SU-DHL-6 (cell line): ENCODE measurements at regions not wholly inside any gene's neighbourhood (a gene's known extent, or its start where the extent isn't known, plus 50 kb on each side); places are given as distances from the start of the nearest gene placed in this dataset.

ENCODE experiments used
- EZH2phosphoT487 ChIP-seq: fragments of 200-600 bp; sonication (generic), shearing (Covaris generic); conservative IDR thresholded peaks from 2 replicates; pipeline ENCODE4 v1.6.1; 2018; ENCODE audit warnings: mild to moderate bottlenecking, antibody characterized with exemption, low read length, moderate library complexity, mixed read lengths
- TF ChIP-seq, protein P1 (sequence below): fragments of 200-600 bp; sonication (generic); IDR thresholded peaks from one replicate; pipeline ENCODE4 v1.5.1; 2017; ENCODE audit warnings: antibody characterized with exemption, mild to moderate bottlenecking, low read length, moderate library complexity; ENCODE audit not compliant: insufficient read depth, poor library complexity, severe bottlenecking

GRCh38 chr14:54208751-54209150 lies 188.1 kb upstream of the CDKN3 start:
- TF ChIP-seq, protein P1, sequence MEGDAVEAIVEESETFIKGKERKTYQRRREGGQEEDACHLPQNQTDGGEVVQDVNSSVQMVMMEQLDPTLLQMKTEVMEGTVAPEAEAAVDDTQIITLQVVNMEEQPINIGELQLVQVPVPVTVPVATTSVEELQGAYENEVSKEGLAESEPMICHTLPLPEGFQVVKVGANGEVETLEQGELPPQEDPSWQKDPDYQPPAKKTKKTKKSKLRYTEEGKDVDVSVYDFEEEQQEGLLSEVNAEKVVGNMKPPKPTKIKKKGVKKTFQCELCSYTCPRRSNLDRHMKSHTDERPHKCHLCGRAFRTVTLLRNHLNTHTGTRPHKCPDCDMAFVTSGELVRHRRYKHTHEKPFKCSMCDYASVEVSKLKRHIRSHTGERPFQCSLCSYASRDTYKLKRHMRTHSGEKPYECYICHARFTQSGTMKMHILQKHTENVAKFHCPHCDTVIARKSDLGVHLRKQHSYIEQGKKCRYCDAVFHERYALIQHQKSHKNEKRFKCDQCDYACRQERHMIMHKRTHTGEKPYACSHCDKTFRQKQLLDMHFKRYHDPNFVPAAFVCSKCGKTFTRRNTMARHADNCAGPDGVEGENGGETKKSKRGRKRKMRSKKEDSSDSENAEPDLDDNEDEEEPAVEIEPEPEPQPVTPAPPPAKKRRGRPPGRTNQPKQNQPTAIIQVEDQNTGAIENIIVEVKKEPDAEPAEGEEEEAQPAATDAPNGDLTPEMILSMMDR: no peak
- TF ChIP-seq EZH2phosphoT487: no peak
